ENCODE measurements at regions not wholly inside any gene's neighbourhood (a gene's known extent, or its start where the extent isn't known, plus 50 kb on each side); places are given as distances from the start of the nearest gene placed in this dataset.
"Not testable (repeated sequence)": the region's sequence is repeated elsewhere in the genome, so short reads cannot be mapped to it uniquely, and the experiment has no call there.

- H3K27ac Mint-ChIP-seq: peak overlapping the region; percentile 77
- no peak for TF ChIP-seq CTCF (IDR thresholded peaks at IDR 0.05; ENCODE audit: unreplicated experiment)
- H3K9me3 Mint-ChIP-seq: peaks cover 3% of the 10 kb centered on the region
- H3K27me3 Mint-ChIP-seq (ENCODE audit: low read depth): peaks cover 6% of the 10 kb centered on the region
- H3K4me3 Mint-ChIP-seq: no peak overlapping the region
- peaks cover 31% of the 10 kb centered on the region for H3K4me1 Mint-ChIP-seq
- DNase-seq (ENCODE audit: low spot score in 2 of 2, unreplicated experiment in 2 of 2): no peak
- H3K36me3 Mint-ChIP-seq: no peaks in the 10 kb centered on the region
Measured at GRCh38 chr2:224221455-224221913, 180.4 kb downstream of the FAM124B start.

DNA sequence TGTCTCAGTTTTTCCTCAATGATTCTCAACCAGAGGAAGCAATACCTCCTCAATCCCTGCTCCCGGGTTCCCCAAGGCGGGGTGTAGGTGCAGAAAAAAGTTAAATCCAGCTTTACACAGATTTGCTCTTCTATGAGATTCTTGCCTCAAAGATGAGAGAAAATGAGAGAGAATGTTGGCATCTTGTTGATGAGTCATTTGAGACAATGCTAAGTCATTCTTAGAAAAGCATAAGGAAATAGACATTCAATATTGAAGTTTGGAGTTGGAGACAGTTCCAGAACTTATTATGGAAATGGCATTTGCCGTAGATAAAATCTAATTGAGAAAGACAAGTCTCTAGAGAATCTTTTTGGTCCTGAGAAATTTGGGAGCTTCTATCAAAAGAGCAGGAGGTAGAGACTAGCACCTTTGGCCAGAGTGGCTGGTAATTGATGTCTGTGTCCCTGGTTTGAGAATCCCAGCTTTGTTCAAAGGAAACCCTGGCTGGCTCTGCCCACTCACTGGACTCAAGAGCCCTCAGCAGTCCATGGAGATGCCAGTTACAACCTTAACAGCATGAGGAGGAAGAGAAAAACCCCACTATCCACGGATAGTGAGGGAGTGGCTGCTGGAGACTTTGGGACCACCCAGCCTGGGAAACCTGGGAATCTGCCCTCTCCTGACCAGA lies 181.2 kb downstream of the FAM124B start:
- Mint-ChIP-seq H3K9me3 (peaks cover 3% of the 10 kb centered on the region), H3K4me1 (peaks cover 31% of the 10 kb centered on the region), H3K27ac (peak overlapping the region; percentile 77), H3K36me3 (no peaks in the 10 kb centered on the region), H3K27me3 (ENCODE audit: low read depth) (peaks cover 2% of the 10 kb centered on the region), H3K4me3 (no peak overlapping the region)
- no peak for DNase-seq (ENCODE audit: low spot score in 2 of 2, unreplicated experiment in 2 of 2)
- TF ChIP-seq CTCF (IDR thresholded peaks at IDR 0.05; ENCODE audit: unreplicated experiment): no peak

GRCh38 chr2:224219781-224220180 lies 180.7 kb upstream of the SERPINE2 start:
- Mint-ChIP-seq H3K9me3 (peaks cover 3% of the 10 kb centered on the region), H3K27me3 (ENCODE audit: low read depth) (no peaks in the 10 kb centered on the region), H3K27ac (no peak overlapping the region), H3K4me3 (no peak overlapping the region), H3K36me3 (no peaks in the 10 kb centered on the region), H3K4me1 (peaks cover 31% of the 10 kb centered on the region)
- DNase-seq (ENCODE audit: low spot score in 2 of 2, unreplicated experiment in 2 of 2): no peak
- TF ChIP-seq CTCF (IDR thresholded peaks at IDR 0.05; ENCODE audit: unreplicated experiment): no peak

- DNase-seq (ENCODE audit: low spot score in 2 of 2, unreplicated experiment in 2 of 2): no peak
- Mint-ChIP-seq H3K27ac (no peak overlapping the region), H3K9me3 (peaks cover 3% of the 10 kb centered on the region), H3K4me3 (no peak overlapping the region), H3K27me3 (ENCODE audit: low read depth) (no peaks in the 10 kb centered on the region), H3K4me1 (peaks cover 33% of the 10 kb centered on the region), H3K36me3 (no peaks in the 10 kb centered on the region)
- no peak for TF ChIP-seq CTCF (IDR thresholded peaks at IDR 0.05; ENCODE audit: unreplicated experiment)
Measured at GRCh38 chr2:224217962-224218347, 178.9 kb upstream of the SERPINE2 start.

DNA sequence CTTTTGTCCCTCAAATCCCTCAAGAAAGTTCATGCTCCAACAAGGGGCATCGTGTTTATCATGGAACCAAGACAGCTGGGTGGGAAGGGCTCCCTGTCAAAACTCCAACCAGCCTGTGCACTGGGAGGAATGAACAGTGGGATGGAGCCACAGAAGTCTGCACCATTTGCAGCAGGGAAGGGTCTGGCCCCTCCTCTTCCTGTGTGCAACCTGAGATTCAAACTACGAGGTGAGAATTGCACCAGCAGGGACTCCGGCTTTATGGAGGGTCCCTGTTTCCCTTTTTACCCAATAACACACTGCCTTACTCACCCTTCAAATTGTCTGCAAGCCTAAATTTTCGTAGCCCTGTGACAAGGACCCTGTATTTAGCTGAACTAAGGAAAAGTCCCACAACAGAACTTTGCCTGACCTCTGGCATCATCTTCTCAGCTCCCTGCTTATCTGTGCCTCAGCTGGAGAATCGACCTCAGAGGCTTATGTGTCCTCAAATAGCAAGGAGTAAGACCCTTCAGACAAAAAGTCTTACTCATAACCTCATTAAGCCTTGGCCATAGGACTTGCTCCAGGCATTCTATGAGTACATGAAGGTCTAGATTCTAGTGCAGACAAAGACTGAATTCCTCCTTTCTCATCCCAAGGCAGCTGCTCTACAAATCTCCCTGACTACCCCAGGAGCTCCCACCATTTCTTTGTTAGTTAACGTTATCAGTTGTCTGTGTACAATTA lies 178.3 kb upstream of the SERPINE2 start:
- Mint-ChIP-seq H3K9me3 (peaks cover 3% of the 10 kb centered on the region), H3K36me3 (no peaks in the 10 kb centered on the region), H3K27me3 (ENCODE audit: low read depth) (no peaks in the 10 kb centered on the region), H3K27ac (no peak overlapping the region), H3K4me1 (peaks cover 30% of the 10 kb centered on the region), H3K4me3 (no peak overlapping the region)
- no peak for DNase-seq (ENCODE audit: low spot score in 2 of 2, unreplicated experiment in 2 of 2)
- no peak for TF ChIP-seq CTCF (IDR thresholded peaks at IDR 0.05; ENCODE audit: unreplicated experiment)

DNA sequence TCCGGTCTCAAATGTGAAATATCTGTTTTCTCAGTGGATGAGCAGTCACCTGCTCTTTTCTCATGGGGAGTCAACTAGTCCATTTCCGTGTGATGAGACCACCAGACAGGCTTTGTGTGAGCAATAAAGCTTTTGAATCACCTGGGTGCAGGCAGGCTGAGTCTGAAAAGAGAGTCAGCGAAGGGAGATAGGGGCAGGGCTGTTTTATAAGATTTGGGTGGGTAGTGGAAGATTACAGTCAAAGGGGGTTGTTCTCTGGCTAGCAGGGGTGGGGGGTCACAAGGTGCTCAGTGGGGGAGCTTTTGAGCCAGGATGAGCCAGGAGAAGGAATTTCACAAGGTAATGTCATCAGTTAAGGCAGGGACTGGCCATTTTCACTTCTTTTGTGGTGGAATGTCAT lies 176.5 kb upstream of the SERPINE2 start:
- H3K27me3 Mint-ChIP-seq (ENCODE audit: low read depth); DNase-seq (ENCODE audit: low spot score in 2 of 2, unreplicated experiment in 2 of 2); H3K36me3 Mint-ChIP-seq; H3K27ac Mint-ChIP-seq; H3K4me3 Mint-ChIP-seq; H3K9me3 Mint-ChIP-seq: not testable (repeated sequence)
- H3K4me1 Mint-ChIP-seq: peaks cover 30% of the 10 kb centered on the region
